ENCODE measurements at regions not wholly inside any gene's neighbourhood (a gene's known extent, or its start where the extent isn't known, plus 50 kb on each side); places are given as distances from the start of the nearest gene placed in this dataset.
"Not testable (repeated sequence)": the region's sequence is repeated elsewhere in the genome, so short reads cannot be mapped to it uniquely, and the experiment has no call there.

DNA sequence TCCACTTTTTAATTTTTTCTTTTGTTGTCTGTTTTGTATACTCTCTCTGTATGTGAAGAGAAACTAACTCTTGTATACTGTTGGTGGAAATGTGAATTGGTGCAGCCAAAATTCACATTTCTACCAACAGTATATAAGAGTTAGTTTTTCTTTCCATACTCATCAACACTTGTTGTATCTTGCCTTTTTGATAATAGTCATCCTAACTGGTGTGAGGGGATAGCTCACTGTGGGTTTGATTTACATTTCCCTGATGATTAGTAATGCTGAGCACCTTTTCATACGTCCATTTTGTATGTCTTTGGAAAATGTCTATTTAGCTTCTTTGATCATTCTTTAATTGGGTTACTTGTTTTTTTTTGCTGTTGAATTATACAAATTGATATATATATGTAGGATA lies 375.5 kb upstream of the IGFBP3 start:
- no peak for DNase-seq (ENCODE audit: low read depth)

DNA sequence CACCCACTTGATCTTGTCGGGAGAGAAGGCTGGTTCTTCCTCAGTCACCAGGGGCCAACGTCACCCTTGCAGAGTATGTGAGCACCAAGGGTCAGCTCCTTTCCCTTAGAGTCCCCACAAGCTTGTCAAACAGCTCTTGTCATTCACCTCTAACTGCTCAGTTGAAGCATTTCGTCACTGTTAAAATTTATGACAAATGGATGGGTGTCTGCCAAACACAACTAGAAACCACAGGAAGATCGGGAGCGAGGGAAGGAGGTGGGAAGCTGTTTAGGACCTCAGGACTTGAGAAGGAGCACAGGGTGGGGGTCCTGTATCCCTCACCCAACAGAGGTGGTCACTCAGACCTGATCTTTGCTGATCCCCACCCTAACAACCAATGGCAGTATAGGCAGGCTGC lies 373.3 kb upstream of the IGFBP3 start:
- DNase-seq (ENCODE audit: low read depth) = no peak

DNA sequence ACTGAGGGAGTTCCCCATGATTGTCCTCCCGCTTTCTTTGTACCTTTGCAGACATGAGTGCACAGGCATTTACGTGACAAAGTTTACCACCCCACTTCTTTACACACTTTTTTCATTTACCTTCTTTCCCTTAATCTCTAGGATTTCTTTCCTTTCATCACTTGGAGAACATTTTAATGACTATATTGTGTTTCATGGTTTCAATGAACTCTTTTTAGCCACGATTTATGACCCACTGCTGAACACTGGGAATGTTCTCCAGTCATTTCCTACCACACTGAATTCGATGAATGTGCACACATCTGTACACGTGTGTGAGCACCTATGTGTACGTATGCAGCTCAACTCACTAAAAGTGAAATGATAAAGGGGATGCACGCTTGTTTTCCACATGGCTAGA lies 371.7 kb upstream of the IGFBP3 start:
- no peak for DNase-seq (ENCODE audit: low read depth)

DNA sequence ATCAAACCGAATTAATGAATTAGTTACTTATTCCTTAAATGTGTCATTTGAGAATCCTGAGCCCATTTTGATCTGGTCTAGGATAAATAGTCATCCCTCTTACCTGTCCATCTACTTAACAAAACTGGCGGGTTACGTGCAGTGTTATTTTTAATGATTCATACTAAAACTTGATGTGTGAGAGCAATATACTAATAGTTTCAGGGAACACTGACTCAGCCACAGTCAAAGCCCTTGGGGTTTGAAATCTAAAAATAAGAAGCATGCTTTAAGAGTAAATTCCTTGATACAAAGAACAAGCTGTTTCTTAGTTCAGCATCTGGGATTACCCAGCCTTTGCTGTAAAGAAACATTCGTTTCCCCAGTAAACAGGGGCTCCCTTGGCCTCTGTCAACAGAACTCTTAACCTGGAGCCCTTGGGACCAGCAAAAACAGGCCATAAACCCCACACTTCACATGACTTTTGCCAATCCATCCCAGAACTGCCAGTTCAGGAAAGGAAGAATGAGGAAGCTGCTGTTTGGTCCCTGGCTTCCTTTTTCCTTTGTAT lies 370.6 kb upstream of the IGFBP3 start:
- peak; percentile 57 for DNase-seq (ENCODE audit: low read depth)

DNA sequence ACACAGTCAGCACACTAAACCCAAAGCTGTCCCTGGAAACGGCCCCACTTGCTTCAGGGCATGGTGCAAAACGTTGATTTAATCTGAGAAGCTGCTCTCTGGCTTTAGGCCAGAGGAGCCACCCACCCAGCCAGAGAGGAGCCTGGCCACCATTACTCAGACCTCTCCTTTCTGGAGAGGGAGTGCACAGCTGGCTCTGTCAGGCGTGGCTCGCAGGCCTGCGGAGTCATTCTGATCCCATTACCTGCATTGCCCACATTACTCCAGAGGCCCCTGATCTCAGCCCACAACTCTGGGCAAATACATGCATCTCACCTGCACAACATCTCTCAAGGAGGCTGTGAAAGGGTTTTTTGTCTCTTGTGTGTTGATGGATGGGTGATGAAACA lies 370.0 kb upstream of the IGFBP3 start:
- DNase-seq (ENCODE audit: low read depth) = no peak

DNA sequence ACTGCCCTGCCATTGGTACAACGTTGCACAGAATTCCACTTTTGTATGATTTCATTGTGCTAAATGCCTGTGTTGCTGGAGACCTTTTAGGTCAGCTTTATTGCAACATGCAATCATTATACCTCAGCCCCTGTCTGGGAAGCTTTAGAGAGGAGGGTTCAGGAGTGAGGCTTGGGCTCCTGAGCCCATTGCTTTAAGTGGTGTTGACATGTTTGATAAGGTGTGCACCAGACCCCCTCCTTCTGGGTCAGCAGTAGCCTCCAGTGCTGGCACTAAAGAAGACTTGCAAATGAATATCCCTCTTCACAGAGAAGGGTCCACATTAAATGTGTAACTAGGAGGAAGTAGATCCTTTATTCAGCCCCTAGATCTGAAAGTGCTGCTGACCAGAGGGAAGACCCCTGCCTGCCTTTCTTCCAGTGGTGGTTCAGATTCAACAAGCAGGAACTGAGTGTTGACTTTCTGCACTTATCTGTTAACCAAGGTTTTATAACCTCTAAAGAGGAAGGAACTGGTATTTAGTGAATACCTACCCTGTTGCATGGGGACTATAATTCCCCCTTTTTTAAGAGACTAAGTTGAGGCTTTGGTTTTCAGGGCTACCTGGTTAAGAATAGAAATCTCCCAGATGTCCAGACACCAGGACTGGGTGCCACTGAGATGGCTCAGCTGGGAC lies 369.4 kb upstream of the IGFBP3 start:
- DNase-seq (ENCODE audit: low read depth) = no peak

DNA sequence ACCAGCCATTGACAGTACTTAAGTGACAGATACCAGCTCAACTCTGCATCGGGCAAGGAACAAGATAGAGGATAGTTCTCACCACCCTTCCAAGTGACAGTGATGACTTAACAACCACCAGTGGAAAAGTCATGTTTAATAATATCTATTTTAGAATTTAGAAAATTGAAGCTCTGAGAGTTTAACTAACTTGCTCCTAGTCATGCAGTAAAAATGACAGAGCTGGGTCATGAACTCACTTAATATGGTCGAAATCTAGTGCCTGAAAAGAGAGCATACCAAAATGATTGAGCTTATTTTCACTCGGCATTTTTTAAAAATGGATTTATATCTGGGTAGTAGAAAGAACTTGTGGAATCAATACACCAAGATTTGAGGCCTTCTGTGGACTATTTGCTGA lies 367.8 kb upstream of the IGFBP3 start:
- DNase-seq (ENCODE audit: low read depth) = no peak

DNA sequence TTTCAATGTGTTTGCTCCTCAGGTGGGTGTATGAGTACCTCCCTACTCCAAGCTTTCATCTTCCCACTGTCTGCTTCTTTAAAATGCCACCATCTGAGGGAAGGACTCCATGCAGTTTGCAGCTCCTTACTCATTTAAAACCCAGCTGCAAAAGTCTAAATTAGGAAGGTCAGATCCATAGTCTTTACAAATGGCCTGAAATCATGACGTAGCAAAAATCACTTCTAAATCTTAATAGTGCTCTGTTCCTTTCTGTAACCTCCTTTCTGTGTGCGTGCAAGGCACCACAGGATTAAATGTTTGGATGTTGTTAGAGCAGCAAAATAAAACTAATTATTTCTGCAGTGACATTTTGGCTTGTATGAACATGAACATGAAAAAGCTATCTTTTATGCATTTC lies 366.9 kb upstream of the IGFBP3 start:
- DNase-seq (ENCODE audit: low read depth) = no peak

DNA sequence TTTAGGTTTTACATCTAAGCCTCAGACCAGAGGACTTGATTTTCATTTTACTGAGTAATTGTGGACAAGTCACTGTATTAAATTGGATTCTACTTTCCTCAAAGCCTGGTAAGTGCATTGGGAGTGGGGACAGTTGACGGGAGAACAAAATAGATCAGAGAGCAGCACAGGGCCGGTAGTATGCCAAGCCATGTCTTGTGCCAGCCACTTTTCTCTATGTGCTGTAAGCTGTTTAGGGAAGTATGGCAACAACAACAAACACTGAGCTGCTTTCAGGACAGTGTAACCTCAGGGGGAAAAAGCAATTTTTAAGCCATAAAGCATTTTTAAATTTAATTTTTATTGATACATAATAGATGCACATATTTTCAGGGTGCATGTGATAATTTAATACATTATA lies 365.9 kb upstream of the IGFBP3 start:
- no peak for DNase-seq (ENCODE audit: low read depth)

DNA sequence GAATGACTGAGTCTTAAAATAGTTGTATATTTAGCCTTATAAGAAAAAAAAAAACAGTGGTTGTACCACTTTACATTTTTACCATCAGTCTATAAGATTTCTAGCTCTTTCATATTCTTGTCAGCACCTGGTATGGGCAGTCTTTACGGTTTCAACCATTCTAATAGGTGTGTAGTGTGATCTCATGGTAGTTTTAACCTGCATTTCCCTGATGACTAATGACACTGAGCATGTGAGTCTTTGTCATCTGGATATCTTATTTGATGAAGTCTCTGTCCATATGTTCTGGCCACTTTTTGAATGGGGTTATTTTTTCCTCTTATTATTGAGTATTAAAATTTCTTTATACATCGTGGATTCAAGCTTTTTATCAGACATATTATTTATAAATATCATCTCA lies 365.3 kb upstream of the IGFBP3 start:
- no peak for DNase-seq (ENCODE audit: low read depth)

DNA sequence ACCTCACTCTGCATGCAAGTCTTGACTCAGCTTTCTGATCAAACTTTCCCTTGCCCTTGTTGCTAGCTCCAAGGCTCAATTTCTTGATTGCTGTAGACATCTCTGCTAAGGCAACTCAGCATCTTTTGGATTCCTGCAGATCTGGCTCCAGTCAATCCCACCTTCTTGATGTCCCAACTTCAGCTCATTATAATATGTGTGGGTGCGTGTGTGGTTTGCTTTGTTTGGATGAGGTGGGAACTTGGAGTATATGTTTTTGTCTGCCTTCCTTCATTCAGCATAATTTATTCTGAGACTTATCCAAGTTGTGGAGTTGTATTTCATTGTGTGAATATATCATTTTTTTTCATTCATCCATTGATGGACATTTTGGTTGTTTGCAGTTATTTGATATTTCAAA lies 364.8 kb upstream of the IGFBP3 start:
- DNase-seq (ENCODE audit: low read depth) = no peak

DNA sequence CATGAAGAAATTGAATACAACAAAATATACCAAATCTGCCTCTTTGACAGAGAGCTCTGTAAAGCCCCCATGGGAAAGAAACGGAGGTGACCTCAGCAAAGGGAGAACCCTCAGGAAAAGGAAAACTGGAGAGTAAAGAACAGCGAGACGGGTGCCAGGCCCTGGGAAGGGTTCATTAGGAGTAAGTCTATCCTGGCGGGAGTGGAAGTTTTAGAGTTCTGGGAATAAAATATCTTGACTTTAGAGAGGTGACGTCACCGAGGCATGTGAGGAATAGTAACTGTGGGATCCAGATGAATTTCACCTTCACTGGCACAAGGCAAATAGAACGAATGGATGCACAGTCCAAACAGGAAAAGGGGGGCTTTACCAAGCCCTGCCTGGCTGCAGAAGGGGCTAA lies 362.8 kb upstream of the IGFBP3 start:
- peak; percentile 25 for DNase-seq (ENCODE audit: low read depth)

DNA sequence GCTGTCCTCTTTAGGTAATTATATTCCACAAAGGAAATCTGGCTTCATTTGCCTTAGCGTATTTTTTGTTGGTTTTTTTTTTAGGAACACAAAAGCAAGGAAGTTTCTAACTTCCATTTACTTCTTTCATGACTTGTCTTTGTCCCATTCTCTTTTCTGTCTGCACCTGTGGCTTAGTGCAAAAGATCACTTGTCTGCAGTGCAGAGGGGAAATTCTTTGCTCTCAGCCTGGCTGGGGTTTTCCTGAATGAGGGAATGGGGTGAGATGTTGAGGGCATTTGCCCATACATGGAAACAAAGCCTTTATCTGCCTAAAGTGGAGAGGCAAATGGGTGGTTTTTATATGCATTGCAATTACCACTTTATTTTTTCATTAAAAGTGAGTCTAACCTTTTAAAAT lies 361.1 kb upstream of the IGFBP3 start:
- DNase-seq (ENCODE audit: low read depth) = no peak

DNA sequence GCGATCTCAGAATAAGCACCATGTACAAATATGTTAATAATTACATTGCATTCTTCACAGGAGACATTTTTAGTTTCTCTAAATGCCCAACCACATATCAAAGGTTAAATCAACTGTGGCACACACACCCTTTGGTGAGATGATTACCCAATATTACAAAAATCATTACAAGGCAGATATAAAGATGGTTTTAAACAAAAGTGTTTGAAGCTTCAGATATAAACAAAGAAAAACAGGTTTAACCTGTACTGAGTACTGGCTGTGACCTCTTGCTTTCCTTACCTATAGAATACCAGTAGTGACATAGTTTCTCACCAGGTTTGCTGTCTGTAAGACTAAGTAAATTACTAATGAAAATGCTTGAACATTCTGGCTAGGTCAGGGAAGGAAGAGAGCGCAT lies 360.0 kb upstream of the IGFBP3 start:
- DNase-seq (ENCODE audit: low read depth) = no peak

DNA sequence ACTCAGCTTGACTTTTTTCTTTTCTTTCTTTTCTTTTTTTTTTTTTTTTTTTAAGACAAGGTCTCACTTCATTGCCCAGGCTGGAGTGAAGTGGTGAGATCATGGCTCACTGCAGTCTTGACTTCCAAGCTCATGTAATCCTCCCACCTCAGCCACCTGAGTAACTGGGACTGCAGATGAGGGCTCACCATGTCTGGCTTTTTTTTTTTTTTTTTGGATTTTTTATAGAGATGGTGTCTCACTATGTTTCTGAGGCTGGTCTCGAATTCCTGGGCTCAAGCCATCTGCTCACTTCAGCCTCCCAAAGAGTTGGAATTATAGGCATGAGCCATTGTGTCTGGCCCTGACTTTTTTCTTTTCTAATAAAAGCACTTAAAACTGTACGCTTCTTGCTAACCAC lies 358.2 kb upstream of the IGFBP3 start:
- no peak for DNase-seq (ENCODE audit: low read depth)

DNA sequence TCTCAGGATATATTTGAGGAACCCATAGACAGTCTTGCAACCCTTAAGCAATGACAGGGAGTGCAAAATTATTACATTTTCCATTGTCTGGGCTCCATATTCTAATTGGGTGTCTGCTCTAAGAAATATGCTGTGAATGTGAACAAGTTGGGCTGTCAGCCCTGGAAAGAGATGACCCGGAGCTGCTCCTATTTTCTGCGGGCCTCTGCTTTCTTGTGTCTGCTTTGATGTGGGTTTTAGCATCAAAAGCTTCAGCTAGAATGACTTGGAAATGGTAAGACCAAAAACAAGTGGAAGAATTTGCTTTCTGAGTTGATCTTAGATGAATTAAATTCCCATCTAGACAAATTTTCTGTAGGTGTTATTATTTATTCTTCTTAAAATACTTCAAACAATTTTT lies 343.6 kb upstream of the IGFBP3 start:
- no peak for DNase-seq (ENCODE audit: low read depth)

DNA sequence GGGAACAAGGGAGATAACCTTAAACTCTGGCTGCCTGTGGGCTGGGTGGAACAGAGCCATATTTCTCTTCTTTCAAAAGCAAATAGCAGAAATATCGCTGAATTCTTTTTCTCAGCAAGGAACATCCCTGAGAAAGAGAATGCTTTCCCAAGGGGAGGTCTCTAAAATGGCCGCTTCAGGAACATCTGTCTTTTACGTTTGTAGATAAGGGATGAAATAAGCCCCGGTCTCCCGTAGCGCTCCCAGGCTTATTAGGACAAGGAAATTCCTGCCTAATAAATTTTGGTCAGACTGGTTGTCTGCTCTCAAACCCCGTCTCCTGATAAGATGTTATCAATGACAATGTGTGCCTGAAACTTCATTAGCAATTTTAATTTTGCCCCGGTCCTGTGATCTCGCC lies 340.6 kb upstream of the IGFBP3 start:
- DNase-seq (ENCODE audit: low read depth) = not testable (repeated sequence)

DNA sequence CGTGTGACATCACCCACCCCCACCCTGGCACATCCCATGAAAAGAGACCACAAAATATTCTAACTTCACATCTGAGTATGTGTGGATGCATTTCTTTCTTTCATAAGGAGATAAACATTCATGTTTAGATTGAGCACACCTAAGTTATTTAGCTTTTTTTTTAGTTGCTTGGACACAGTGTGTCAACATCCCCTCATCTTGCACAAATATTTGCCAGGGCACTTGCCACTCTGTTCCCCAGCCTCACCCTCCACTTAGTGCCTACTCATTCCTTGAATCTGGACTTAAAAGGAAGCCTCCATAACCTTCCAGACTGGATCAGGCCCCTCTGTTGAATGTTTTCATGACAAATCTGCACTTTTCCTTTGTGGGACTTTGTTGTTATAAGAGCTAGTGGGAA lies 338.9 kb upstream of the IGFBP3 start:
- DNase-seq (ENCODE audit: low read depth) = no peak

DNA sequence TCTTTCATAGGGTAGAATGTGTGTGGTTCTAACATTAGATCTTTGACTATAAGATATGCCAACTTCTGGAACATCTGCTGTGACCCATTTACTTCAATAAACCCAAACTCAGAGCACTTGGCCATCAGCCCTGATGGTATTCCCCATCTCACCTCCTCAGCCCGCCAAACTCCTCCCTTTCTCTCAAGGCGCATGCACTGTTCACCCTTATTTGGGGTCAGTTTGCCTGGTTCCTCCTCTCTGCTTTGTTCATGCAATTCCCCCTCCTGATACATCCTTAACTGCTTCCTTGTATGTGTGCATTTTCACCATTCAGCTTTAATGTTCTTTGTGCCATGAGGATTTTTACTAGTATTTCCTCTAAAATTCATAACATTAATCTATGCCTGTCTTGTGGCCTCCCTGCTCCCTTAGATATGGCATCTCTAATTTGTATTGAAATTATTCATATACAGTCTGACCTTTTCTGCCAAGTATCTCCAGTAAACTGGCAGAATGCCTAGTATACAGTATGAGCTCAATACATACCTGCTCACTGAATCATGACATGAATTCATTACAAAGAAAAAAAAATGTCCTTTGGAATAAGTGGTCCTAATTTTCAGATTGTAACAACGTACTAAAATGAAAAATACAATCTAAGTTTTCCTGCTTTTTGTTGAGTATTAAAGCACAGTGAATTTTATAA lies 336.8 kb upstream of the IGFBP3 start:
- DNase-seq (ENCODE audit: low read depth) = peak; percentile 41

DNA sequence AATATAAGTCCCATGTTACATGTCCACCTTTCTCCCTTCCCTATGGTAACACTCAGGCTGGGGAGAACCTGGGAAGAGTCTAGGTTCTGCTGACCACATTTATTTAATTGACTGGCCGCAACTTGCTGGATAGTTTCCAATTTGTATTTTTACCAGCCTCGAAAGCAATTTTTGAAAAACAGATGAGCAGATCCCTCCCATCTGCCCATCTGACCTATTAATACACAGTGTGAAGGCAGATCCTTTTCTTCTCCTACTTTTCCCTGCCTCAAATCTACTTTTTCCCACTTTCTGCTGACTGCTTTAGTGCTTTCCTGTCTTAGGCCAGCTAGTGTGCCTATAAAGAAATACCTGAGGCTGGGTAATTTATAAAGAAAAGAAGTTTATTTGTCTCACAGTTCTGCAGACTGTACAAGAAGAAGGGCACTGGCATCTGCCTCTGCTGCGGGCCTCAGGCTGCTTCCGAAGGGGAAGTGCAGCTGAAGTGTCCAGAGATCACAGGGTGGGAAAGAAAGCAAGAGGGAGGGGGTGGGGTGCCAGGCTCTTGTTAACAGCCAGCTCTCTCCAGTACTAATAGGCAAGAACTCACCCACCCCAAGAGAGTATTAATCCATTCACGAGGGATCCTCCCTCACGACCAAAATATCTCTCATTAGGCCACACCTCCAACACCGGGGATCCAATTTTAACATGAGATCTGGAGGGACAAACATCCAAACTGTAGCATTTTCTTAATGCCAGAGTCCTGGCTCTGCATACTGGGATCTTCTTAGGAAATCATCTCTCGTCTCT lies 336.0 kb upstream of the IGFBP3 start:
- DNase-seq (ENCODE audit: low read depth) = no peak

DNA sequence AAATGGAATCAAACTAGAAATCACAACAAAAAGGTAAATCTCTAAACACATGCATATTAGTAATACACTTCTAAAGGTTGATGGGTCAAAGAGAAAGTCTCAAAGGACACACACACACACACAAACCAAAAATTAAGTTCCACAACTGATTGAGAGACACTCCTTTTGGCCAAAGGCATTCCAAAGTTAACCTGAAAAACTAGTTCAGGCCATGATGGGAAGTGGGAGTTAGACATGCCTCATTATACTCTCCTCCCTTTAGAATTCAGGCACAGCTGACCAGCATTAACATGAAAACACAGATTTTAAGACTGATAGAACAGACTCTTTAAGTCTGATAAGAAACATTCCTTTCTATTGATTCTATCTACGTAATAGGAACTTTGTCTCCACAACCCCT lies 332.4 kb upstream of the IGFBP3 start:
- no peak for DNase-seq (ENCODE audit: low read depth)

DNA sequence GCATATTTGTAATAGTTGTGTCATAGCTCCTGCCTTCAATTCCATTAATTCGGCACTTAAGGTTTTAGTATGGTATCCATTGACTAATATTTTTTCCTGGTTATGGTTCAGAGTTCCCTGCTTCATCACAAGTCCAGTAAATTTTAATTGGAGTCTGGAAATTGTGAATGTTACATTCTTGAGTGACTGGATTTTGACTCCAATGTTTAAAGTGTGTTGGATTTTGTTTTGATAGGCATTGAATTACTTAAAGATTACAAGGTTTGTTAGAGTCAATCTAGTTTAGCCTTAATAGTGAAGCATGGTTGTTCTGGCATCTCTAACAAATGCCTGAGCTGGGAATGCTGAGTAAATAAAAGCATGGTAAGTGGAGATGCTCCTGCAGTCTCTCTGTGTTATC lies 326.6 kb upstream of the IGFBP3 start:
- no peak for DNase-seq (ENCODE audit: low read depth)

DNA sequence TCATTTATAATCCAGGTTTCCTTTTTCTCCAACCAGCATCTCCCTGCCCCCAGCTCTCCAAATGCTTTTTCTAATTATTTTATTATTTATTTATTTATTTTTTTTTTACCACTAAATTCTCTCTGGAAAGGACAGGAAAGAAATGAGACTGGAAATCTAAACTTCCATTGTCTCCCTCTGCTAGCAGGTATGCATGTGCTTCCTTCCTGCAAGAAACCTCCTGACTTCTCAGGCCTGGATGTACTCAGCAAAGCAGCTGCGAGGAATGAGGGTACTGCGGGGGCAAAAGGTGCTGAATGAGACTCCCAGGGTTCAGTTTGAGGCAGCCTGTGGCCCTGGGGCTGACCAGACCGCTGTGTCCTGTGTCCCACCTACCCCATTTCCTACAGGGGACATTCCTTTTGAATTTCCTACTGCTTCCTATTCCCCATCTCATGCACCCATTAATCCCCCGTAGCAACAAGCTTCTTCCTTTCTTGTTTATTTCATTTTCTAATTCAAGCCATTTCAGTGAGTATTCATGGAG lies 324.6 kb upstream of the IGFBP3 start:
- no peak for DNase-seq (ENCODE audit: low read depth)

All from forelimb muscle (tissue), 1 donor.